H7 (cell line): ENCODE measurements at regions not wholly inside any gene's neighbourhood (a gene's known extent, or its start where the extent isn't known, plus 50 kb on each side); places are given as distances from the start of the nearest gene placed in this dataset.

ENCODE experiments used
- DNase-seq: peaks from one replicate; pipeline ENCODE4 v3.0.0; 2012
- H3K27me3 ChIP-seq: 2 replicates; pipeline ENCODE4 v1.6.0; 2011; ENCODE audit warnings: mild to moderate bottlenecking, low read length; ENCODE audit not compliant: control insufficient read depth, insufficient read depth
- H3K36me3 ChIP-seq: replicated peaks from 2 replicates; pipeline ENCODE4 v1.5.1; 2011; ENCODE audit warnings: low read length; ENCODE audit not compliant: control insufficient read depth, insufficient read depth
- H3K4me3 ChIP-seq: 2 replicates; pipeline ENCODE4 v1.5.1; 2011; ENCODE audit warnings: low read depth, mild to moderate bottlenecking, control low read depth, low read length, moderate library complexity; ENCODE audit not compliant: insufficient read depth

DNA sequence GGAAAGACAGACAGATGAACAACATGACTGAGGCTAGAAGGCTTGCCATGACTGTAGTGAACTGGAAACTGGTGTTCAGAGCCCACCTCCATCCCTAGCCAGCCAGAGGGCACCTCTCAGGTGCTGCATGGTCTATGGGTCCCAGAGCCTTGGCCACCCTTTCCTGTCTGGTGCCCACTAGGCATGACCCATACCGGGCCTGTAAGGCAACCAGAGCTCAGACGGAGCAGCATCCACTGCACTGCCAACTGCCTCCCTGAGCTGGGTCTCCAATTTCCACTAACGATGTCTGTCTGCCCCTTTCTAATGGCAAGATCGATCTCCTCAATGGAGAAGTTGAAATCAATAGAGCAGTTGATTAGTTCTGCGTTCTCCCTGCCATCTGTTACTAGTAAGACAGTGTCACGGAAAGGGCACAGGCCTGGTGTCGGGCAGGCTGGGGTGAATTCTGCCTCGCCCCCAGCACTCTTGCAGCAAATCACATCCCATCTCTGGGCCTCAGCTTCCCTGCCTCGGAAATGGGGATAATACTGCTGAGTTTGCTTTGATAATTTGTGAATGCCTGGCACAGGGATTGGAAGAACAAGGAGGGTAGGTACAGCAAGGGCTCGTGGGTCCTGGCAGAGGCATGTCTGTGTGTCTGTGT is 172.3 kb upstream of the MVB12B start:
- no peaks in the 10 kb centered on the region for H3K27me3 ChIP-seq
- H3K4me3 ChIP-seq = no peak overlapping the region
- DNase-seq = no peak
- no peaks in the 10 kb centered on the region for H3K36me3 ChIP-seq

- no peaks in the 10 kb centered on the region for H3K36me3 ChIP-seq
- peak; percentile 35 for DNase-seq
- no peaks in the 10 kb centered on the region for H3K27me3 ChIP-seq
- H3K4me3 ChIP-seq = no peak overlapping the region
These were observed 171.8 kb upstream of the MVB12B start for GRCh38 chr9:126154869-126155268.

DNA sequence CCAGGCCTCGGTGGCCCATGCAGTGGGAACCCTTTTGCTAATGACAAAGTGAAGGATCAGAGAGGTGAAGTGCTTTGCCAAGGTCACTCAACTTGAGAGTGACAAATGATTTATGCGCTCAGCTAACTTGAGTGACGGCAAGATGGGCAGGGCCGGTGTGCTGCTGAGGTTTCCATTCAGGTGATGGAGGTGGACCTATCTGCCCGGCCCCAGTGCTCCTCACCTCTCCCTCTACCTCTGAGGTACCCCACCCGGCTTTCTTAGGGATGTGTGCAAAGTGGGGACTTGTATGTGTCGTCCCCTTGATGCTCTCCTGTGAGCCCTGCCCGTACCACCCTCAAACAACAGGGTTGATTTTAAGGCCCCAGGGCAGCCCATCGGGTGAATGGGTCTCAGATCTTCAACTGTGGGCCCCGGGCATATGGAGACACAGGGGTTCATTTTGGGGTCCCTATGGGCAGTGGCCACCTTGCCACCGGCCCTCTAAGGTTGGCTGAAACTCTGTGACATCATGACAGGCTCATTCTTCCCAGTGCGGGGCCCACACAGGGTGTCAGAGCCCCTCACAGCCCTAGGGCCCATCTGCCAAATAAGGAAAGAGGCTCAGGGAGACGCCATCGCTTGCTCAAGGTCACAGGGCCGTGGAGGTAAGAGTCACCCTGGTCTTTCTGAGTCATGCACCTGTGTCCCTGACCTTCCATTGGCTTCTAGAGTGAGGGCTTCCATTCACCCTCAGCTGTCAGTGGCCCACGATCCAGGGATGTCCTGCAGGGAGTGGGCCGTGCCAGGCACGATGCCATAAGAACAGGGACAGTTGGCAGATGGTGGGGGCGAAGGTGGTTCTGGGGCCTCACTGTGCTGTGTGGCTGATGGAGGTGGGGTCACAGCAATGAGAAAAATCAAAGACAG is 170.6 kb upstream of the MVB12B start:
- H3K4me3 ChIP-seq = no peak overlapping the region
- DNase-seq = peak; percentile 5
- no peaks in the 10 kb centered on the region for H3K27me3 ChIP-seq
- no peaks in the 10 kb centered on the region for H3K36me3 ChIP-seq

DNA sequence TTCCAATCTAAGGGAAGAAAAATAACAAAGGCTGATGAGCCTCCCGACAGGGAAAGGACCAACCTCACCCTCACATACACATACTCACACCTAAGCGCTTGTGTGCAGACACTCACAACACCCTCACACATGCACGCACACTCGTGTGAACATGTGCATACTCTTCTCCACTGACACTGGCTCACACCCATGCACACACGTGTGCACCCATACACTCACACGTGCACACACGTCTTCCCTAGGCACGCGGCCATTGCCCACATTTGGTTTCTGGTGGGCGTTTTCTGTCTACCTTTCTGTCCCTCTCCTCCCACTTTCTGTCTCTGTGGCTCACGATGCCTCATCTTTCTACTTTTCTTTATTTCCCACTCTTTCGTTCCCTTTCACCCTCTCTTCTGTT is 169.7 kb upstream of the MVB12B start:
- H3K27me3 ChIP-seq = no peaks in the 10 kb centered on the region
- DNase-seq = no peak
- H3K4me3 ChIP-seq = no peak overlapping the region
- H3K36me3 ChIP-seq = no peaks in the 10 kb centered on the region

DNA sequence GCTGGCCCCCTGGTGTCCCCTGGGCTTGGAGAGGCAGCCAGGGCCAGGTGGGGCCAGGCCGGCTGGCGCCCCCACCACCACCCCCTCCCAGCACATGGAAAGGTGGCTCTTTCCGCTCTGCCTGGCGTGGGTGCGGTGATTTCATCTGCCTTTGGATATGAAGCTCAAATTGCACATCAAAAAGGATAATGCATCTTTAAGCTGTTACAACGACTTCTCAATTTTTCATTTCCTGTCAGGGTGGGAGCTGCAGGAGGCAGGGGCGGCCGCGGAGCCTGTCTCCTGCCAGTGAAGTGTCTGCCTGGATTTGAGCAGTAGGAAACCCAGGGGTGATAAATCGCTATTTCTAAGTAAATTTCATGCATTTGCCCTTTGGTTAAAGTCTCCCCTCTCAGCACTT is 169.2 kb upstream of the MVB12B start:
- Histone ChIP-seq H3K27me3 (no peaks in the 10 kb centered on the region), H3K36me3 (no peaks in the 10 kb centered on the region), H3K4me3 (no peak overlapping the region)
- DNase-seq = peak; percentile 35

- no peaks in the 10 kb centered on the region for H3K36me3 ChIP-seq
- H3K27me3 ChIP-seq = no peaks in the 10 kb centered on the region
- H3K4me3 ChIP-seq = no peak overlapping the region
- peak; percentile 16 for DNase-seq
These were observed 168.6 kb upstream of the MVB12B start for GRCh38 chr9:126157826-126158587.

DNA sequence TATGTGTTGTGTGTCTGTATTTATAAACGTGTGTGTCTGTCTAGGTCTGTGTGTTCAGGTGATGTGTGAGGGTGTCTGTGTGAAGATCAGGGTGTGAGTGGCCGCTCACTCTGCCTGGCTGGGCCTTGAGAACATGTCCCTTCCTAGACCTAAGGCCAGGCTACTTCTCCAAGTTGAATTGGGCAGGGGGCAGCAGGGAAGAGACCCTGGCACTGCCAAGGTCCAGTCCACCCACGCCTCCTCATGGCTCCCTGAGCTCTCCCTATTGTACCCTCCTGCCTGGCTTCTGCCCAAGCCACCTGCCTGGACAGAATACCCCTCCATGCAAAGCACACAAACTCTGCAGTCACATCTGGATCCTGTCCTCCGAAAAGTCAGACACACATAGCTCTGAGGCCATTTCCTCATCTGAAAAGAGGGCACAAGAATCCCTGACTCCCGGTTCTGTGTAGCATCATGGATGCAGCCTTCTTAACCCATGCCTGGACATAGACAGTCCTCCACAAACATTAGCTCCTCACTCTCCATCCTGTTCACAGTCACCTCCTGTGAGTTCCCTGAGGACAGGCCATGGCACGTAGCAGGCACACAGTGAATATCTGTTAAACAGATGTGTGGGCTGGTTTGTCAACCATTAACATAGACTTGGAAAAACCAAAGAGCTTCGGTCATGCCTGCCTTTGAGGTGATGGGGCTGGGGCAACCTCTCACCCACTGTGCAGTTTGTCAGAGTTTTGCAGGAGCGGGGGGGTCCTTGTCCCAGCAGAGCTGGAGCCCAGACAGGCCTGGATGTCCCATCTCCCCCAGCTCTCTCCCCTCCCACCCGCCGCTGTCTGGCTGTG is 167.8 kb upstream of the MVB12B start:
- DNase-seq = peak; percentile 13
- Histone ChIP-seq H3K27me3 (no peaks in the 10 kb centered on the region), H3K36me3 (no peaks in the 10 kb centered on the region)

DNA sequence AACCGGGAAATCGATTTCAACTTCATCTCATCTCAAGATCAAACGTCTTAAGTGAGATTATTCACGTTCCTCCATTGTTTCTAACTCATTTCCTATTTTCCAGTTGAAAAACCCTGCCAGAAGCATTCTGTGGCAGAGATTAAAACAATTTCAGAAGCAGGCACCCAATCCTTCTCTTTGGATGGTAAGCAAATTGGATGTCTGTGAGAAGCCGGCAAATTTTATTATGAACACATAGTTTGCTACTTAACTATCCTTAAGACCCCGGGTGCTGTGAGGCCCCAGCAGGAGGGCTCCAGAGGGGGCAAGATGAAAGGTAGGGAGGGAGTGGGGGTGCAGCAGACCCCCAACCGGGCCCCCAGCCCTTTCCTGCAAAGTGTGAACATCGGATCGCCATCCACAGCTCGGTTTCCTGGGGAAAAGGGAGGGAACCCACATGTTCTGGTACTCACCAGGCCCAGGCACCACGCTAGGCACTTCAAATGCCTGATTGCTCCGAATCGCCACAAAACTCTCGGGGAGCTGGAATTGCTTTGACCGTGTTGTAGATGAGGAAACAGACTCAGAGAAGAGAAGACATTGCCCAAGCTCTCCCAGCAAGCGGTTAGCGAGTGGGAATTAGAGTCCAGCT is 167.1 kb upstream of the MVB12B start:
- H3K27me3 ChIP-seq = no peaks in the 10 kb centered on the region
- no peak overlapping the region for H3K4me3 ChIP-seq
- peak; percentile 17 for DNase-seq
- H3K36me3 ChIP-seq = no peaks in the 10 kb centered on the region

More for the DNA sequence above, 167.8 kb upstream of the MVB12B start:
- no peak overlapping the region for H3K4me3 ChIP-seq

DNA sequence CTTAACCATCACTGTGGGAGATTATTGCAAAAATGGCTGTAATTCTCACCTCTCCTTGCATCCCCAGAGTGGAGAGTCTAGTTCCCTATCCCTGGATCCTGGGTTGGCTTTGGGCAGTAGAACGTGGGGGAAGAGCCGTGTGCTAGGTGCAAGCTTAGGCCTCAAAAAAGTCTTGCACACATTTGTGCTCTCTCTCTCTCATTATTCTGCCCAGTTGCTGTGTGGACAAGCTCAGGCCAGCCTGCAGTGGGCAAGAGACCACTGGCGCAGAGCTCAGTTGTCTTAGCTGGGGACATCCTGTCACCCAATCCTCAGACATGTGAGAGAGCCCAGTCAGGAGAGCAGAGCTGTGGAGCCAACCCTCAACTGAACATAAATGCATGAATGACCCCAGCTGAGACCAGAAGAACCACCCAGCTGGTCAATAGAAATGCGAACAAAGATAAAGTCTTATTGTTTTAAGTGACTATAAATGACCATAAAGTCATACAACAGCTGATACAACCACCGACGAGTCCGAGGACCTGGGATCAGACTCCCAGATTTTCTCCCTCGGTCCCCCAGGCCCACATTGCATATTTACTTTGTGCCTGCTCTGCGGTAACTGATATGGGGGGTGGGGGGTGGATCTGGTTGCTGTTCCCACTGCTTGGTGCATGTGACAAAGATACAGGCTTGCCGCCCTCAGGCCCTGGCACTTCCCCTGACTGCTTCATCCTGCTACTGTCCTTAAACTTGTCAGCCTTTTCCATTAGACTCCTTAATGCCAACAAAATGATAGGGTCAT is 166.4 kb upstream of the MVB12B start:
- Histone ChIP-seq H3K27me3 (no peaks in the 10 kb centered on the region), H3K4me3 (no peak overlapping the region), H3K36me3 (no peaks in the 10 kb centered on the region)
- peak; percentile 18 for DNase-seq

DNA sequence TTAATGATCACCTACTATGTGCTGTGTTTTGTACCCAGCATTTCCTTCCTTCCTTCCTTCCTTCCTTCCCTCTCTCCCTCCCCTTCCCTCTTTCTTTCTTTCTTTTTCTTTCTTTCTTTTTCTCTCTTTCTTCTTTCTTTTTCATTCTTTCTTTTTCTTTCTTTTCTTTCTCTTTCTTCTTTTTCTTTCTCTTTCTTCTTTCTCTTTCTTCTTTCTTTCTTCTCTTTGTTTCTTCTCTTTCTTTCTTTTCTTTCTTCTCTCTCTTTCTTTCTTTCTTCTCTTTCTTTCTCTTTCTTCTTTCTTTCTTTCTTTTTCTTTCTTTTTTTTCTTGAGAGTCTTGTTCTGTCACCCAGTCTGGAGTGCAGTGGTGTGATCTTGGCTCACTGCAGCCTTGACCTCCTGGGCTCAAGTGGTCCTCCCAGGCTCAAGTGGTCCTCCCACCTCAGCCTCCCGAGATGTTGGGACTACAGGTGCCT is 165.7 kb upstream of the MVB12B start:
- DNase-seq = no peak
- Histone ChIP-seq H3K36me3 (no peaks in the 10 kb centered on the region), H3K27me3 (no peaks in the 10 kb centered on the region), H3K4me3 (no peak overlapping the region)

DNA sequence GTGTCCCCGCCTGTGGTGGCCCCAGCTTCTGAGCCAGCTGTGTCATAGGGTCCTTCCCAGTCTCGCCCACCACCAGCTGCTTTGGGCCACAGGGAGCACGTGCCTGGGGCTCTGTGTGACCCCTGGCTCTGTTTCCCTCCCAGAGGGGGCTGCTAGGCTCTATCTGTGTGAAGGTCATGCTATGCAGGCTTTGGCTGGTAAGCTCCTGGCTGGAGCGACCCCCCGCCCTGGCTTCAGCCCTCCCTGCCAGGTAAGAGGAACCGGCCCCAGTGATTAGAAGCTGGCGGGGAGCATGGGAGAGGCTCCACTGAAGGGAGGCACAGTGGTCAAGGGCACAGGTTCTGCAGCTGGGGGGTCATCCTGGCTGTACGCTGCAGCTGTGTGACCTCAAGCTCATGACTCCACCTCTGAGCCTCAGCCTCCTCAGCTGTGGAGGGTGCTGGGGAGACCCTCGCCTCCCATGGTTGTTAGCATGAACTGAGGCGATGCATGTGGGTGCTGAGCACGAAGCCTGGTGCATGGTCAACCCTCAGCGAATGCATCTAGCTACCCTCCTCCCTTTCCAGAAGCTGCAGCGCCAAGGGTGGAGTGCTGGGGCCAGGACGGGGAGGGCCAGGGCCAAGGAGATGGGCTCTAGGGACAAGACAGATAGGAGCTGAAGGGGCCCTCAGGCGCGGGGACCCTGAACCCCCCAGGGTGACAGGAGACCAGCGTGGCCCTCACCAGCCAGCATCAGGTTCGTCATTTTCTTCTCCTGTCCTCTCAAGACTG is 163.8 kb upstream of the MVB12B start:
- Histone ChIP-seq H3K36me3 (no peaks in the 10 kb centered on the region), H3K4me3 (no peak overlapping the region), H3K27me3 (no peaks in the 10 kb centered on the region)
- DNase-seq = peak; percentile 20

- no peaks in the 10 kb centered on the region for H3K36me3 ChIP-seq
- DNase-seq = peak; percentile 39
- no peaks in the 10 kb centered on the region for H3K27me3 ChIP-seq
- no peak overlapping the region for H3K4me3 ChIP-seq
These were observed 161.7 kb upstream of the MVB12B start for GRCh38 chr9:126164796-126165525.
